Activated CD4-positive, alpha-beta T cell treated with anti-CD3 and anti-CD28 coated beads, Interleukin-2, amount 50 U/mL, for 24 hours (primary cell): ENCODE measurements at regions not wholly inside any gene's neighbourhood (a gene's known extent, or its start where the extent isn't known, plus 50 kb on each side); places are given as distances from the start of the nearest gene placed in this dataset.
"Not testable (repeated sequence)": the region's sequence is repeated elsewhere in the genome, so short reads cannot be mapped to it uniquely, and the experiment has no call there.

Source experiments
- DNase-seq, 2 donors: peaks; one replicate each; pipeline ENCODE4 v3.0.0-alpha.2; 2020; ENCODE audit warnings: low read depth in 1 of 2, low spot score in 1 of 2

GRCh38 chr16:17560548-17560947 lies 89.8 kb upstream of the XYLT1 start:
- DNase-seq = no peak

- no peak for DNase-seq
Observed at GRCh38 chr16:17559394-17559793, 88.6 kb upstream of the XYLT1 start.

GRCh38 chr16:17557949-17558348 lies 87.2 kb upstream of the XYLT1 start:
- DNase-seq = no peak

GRCh38 chr16:17557480-17557879 lies 86.7 kb upstream of the XYLT1 start:
- no peak for DNase-seq

- DNase-seq = no peak
Observed at GRCh38 chr16:17556276-17557052, 85.7 kb upstream of the XYLT1 start.

GRCh38 chr16:17555176-17555575 lies 84.4 kb upstream of the XYLT1 start:
- no peak for DNase-seq

GRCh38 chr16:17552351-17552750 lies 81.6 kb upstream of the XYLT1 start:
- no peak for DNase-seq

GRCh38 chr16:17551682-17552081 lies 80.9 kb upstream of the XYLT1 start:
- DNase-seq = not testable (repeated sequence)

GRCh38 chr16:17548825-17549224 lies 78.1 kb upstream of the XYLT1 start:
- DNase-seq = no peak

GRCh38 chr16:17544785-17545184 lies 74.0 kb upstream of the XYLT1 start:
- DNase-seq = no peak

GRCh38 chr16:17544304-17544703 lies 73.5 kb upstream of the XYLT1 start:
- DNase-seq = no peak

- DNase-seq = no peak
Observed at GRCh38 chr16:17543073-17543472, 72.3 kb upstream of the XYLT1 start.

- no peak for DNase-seq
Observed at GRCh38 chr16:17541324-17541723, 70.6 kb upstream of the XYLT1 start.

GRCh38 chr16:17538927-17539326 lies 68.2 kb upstream of the XYLT1 start:
- DNase-seq = no peak

- no peak for DNase-seq
Observed at GRCh38 chr16:17532338-17532995, 61.7 kb upstream of the XYLT1 start.

- no peak for DNase-seq
Observed at GRCh38 chr16:17529982-17530760, 59.4 kb upstream of the XYLT1 start.

GRCh38 chr16:17526956-17527937 lies 56.5 kb upstream of the XYLT1 start:
- DNase-seq = no peak

GRCh38 chr16:17524656-17525055 lies 53.9 kb upstream of the XYLT1 start:
- no peak for DNase-seq

- no peak for DNase-seq
Observed at GRCh38 chr16:17520561-17520960, 49.8 kb upstream of the XYLT1 start.
